D341Med (cell line): ENCODE measurements at regions not wholly inside any gene's neighbourhood (a gene's known extent, or its start where the extent isn't known, plus 50 kb on each side); places are given as distances from the start of the nearest gene placed in this dataset.

ENCODE experiments used
- DNase-seq: peaks from one replicate; pipeline ENCODE4 v3.0.0; 2012; ENCODE audit warnings: low spot score

- no peak for DNase-seq
Measured at GRCh38 chr6:80725156-80725930, 618.9 kb downstream of the BCKDHB start.

- no peak for DNase-seq
Measured at GRCh38 chr6:80720824-80721223, 614.4 kb downstream of the BCKDHB start.

- no peak for DNase-seq
Measured at GRCh38 chr6:80714513-80714912, 608.0 kb downstream of the BCKDHB start.

GRCh38 chr6:80698459-80698858 lies 592.0 kb downstream of the BCKDHB start:
- DNase-seq, result no peak

- DNase-seq, result no peak
Measured at GRCh38 chr6:80696268-80696667, 589.8 kb downstream of the BCKDHB start.

GRCh38 chr6:80690551-80691131 lies 584.2 kb downstream of the BCKDHB start:
- no peak for DNase-seq

GRCh38 chr6:80689716-80690395 lies 583.4 kb downstream of the BCKDHB start:
- DNase-seq, result no peak

- no peak for DNase-seq
Measured at GRCh38 chr6:80679992-80680391, 573.5 kb downstream of the BCKDHB start.

- no peak for DNase-seq
Measured at GRCh38 chr6:80676386-80676785, 569.9 kb downstream of the BCKDHB start.

- DNase-seq, result no peak
Measured at GRCh38 chr6:80674669-80675068, 568.2 kb downstream of the BCKDHB start.

GRCh38 chr6:80673367-80673766 lies 566.9 kb downstream of the BCKDHB start:
- no peak for DNase-seq

GRCh38 chr6:80667006-80667405 lies 560.5 kb downstream of the BCKDHB start:
- no peak for DNase-seq

- DNase-seq, result no peak
Measured at GRCh38 chr6:80658926-80659325, 552.5 kb downstream of the BCKDHB start.

- no peak for DNase-seq
Measured at GRCh38 chr6:80647156-80647555, 540.7 kb downstream of the BCKDHB start.

- DNase-seq, result no peak
Measured at GRCh38 chr6:80643881-80644280, 537.4 kb downstream of the BCKDHB start.

GRCh38 chr6:80642452-80642851 lies 536.0 kb downstream of the BCKDHB start:
- DNase-seq, result no peak

- DNase-seq, result no peak
Measured at GRCh38 chr6:80641591-80641990, 535.1 kb downstream of the BCKDHB start.

- DNase-seq, result no peak
Measured at GRCh38 chr6:80640176-80640575, 533.7 kb downstream of the BCKDHB start.

GRCh38 chr6:80639181-80639629 lies 532.7 kb downstream of the BCKDHB start:
- DNase-seq, result no peak

GRCh38 chr6:80638213-80639055 lies 532.0 kb downstream of the BCKDHB start:
- no peak for DNase-seq

- DNase-seq, result no peak
Measured at GRCh38 chr6:80637312-80637711, 530.8 kb downstream of the BCKDHB start.

- no peak for DNase-seq
Measured at GRCh38 chr6:80636689-80637088, 530.2 kb downstream of the BCKDHB start.
